Transverse colon (tissue), 1 donor: ENCODE measurements at regions not wholly inside any gene's neighbourhood (a gene's known extent, or its start where the extent isn't known, plus 50 kb on each side); places are given as distances from the start of the nearest gene placed in this dataset.

Experiments used
- EP300 ChIP-seq: sonication (generic); formaldehyde crosslinking; IDR thresholded peaks from one replicate; pipeline ENCODE4 v1.6.1; 2017; ENCODE audit warnings: antibody characterized with exemption, low read depth
- POLR2A ChIP-seq: fragments of 450-650 bp; IDR thresholded peaks from one replicate; pipeline ENCODE4 v1.6.1; 2016; ENCODE audit warnings: antibody characterized with exemption, mild to moderate bottlenecking, moderate library complexity

GRCh38 chr2:226634943-226635604 is 164.5 kb downstream of the IRS1 start:
- no peak for TF ChIP-seq EP300
- TF ChIP-seq POLR2A, result no peak
